ENCODE measurements at regions not wholly inside any gene's neighbourhood (a gene's known extent, or its start where the extent isn't known, plus 50 kb on each side); places are given as distances from the start of the nearest gene placed in this dataset.

DNA sequence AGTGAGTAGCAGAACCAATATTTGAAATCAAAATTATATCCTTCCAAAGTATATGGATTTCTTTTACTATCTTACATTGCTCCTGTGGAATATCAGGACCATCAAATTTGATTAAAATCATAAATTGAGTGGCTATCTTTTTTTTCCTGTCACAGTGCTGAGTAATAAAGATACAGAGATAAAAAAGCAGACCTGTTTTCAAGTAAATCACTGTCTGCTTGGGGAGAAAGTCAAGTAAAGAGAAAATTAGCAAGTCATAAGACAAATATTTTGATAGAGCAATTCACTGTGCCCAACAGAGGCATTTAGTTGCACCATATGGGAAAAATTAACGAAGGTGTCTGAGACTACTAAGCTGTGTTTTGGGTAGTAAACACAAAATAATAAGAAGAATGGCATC is 933.7 kb downstream of the NTRK3 start (continued):
- TF ChIP-seq JUND (IDR thresholded peaks at IDR 0.05; ENCODE audit: low read length), result no peak
- no peak for TF ChIP-seq HDAC6 (IDR thresholded peaks at IDR 0.05; ENCODE audit: low read depth, low read length)
- TF ChIP-seq POU5F1 (IDR thresholded peaks at IDR 0.05; ENCODE audit: low read depth, low read length), result no peak
- no peak for TF ChIP-seq FOSL1 (IDR thresholded peaks at IDR 0.05; ENCODE audit: insufficient read depth, low read depth, low read length)
- TF ChIP-seq EGR1 (IDR thresholded peaks at IDR 0.05; ENCODE audit: borderline replicate concordance, low read depth, low read length), result no peak
- no peak for TF ChIP-seq CTCF (IDR thresholded peaks at IDR 0.05; ENCODE audit: control extremely low read depth in 1 of 3, insufficient read depth in 1 of 3, low read depth in 1 of 3, low read length in 3 of 3)
